22Rv1 (cell line): ENCODE measurements at regions not wholly inside any gene's neighbourhood (a gene's known extent, or its start where the extent isn't known, plus 50 kb on each side); places are given as distances from the start of the nearest gene placed in this dataset.

ENCODE experiments used
- CTCF ChIP-seq: fragments of 450-650 bp; IDR thresholded peaks from 2 replicates; pipeline ENCODE4 v1.5.1; 2017; ENCODE audit warnings: mild to moderate bottlenecking
- ZFX ChIP-seq: fragments of 450-650 bp; IDR thresholded peaks from 2 replicates; pipeline ENCODE4 v1.6.1; 2017; ENCODE audit warnings: antibody characterized with exemption, borderline replicate concordance

- TF ChIP-seq CTCF, result no peak
- no peak for TF ChIP-seq ZFX
Observed at GRCh38 chr3:10560060-10560861, 54.9 kb upstream of the ATP2B2 start.
